ENCODE measurements at regions not wholly inside any gene's neighbourhood (a gene's known extent, or its start where the extent isn't known, plus 50 kb on each side); places are given as distances from the start of the nearest gene placed in this dataset.

- no peak for TF ChIP-seq CTCF (conservative IDR thresholded peaks at IDR 0.05; ENCODE audit: low read depth, low read length)
- TF ChIP-seq EZH2phosphoT487 (IDR thresholded peaks at IDR 0.05; ENCODE audit: borderline replicate concordance, low read length): no peak
- no peak for TF ChIP-seq EZH2 (IDR thresholded peaks at IDR 0.05; ENCODE audit: low read length, unreplicated experiment)
These were observed 124.5 kb downstream of the AHR start for GRCh38 chr7:17422966-17423365.

Measured in PC-3 (cell line).